Effector CD4-positive, alpha-beta T cell (primary cell): ENCODE measurements at regions not wholly inside any gene's neighbourhood (a gene's known extent, or its start where the extent isn't known, plus 50 kb on each side); places are given as distances from the start of the nearest gene placed in this dataset.
"Not testable (repeated sequence)": the region's sequence is repeated elsewhere in the genome, so short reads cannot be mapped to it uniquely, and the experiment has no call there.

Experiments
- DNase-seq: peaks from one replicate; pipeline ENCODE4 v3.0.0-alpha.2; 2020

- no peak for DNase-seq
Observed at GRCh38 chr19:29045679-29046254, 167.2 kb downstream of the UQCRFS1 start.

DNA sequence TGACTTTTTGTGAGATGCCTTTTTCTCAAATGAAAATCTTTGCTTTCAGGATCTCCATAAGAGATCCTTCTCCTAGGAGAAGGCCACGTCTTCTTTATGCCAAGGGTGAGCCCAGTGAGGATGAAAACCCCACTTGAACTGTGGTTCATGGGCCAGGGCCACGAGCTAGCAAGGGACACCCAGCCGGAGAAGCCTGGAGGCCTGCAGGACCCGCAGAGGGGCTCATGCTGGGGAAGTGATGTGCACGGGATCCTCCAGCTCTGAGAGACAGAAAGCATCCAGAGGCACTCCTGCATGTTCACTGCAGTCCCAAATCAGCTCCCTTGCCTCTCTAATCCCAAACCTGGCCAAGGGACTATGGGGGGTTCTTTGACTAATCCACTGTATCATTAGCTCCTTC, 168.9 kb downstream of the UQCRFS1 start:
- no peak for DNase-seq

- DNase-seq, result no peak
Observed at GRCh38 chr19:29042450-29042849, 170.5 kb downstream of the UQCRFS1 start.

DNA sequence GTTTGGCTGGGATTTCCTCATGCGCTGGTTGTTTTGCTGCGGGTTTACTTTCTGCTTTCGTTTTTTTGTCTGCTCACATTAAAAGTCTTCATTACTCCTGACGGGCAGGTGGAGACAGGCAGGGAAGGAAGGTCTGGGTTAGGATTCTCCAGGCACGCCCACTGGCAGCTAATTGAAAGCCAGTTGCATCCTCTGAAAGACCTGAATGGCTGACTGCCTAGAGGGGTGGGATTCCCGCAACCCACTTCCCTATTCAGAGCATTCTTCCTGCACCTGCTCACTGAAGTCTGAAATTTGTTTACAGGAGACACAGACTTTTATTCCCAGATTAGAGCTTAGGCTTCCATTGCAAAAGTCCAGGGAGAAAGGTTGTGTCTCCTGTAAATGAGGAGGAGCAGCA, 172.0 kb downstream of the UQCRFS1 start:
- no peak for DNase-seq

DNA sequence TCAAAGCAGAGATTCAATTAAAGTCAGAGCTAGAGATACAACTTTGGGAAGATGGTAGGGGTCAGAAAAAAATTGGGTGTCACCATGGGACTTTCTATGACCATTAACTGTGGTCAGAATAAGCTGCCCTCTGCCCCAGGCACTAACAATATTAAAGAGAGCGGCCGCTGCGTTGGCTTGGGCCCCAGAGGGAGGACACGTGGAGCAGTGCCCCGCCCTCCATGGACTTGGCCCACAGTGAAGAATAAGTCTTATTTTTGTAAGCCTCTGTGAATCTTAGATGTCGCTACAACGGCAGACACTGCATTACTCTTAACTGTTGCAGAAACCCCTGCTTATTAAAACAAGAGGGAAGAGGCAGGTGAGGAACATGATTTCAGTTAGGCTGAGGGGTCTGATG, 172.7 kb downstream of the UQCRFS1 start:
- no peak for DNase-seq

- not testable (repeated sequence) for DNase-seq
Observed at GRCh38 chr19:29039036-29039435, 173.9 kb downstream of the UQCRFS1 start.

DNA sequence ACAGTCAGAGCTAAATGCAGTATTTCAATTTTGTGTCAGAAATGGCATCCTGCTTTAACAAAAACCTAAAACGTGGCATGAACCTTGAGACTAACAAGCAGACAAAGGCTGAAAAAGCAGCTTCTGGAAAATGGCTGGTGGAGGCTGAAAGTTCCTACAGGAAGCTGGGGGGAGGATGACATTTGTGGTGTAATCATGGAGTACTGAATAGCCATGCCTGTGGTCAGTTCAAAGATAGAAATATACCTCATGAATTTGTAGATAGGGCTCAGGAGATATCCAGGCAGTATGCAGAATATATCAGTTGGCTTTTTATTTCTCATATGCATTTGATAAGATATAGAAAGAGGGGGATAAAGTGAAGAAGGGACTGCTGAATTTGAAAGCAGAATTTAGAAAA, 181.7 kb downstream of the UQCRFS1 start:
- no peak for DNase-seq

GRCh38 chr19:29029268-29029958, 183.5 kb downstream of the UQCRFS1 start:
- no peak for DNase-seq

GRCh38 chr19:29022599-29022998, 190.4 kb downstream of the UQCRFS1 start:
- DNase-seq, result no peak

DNA sequence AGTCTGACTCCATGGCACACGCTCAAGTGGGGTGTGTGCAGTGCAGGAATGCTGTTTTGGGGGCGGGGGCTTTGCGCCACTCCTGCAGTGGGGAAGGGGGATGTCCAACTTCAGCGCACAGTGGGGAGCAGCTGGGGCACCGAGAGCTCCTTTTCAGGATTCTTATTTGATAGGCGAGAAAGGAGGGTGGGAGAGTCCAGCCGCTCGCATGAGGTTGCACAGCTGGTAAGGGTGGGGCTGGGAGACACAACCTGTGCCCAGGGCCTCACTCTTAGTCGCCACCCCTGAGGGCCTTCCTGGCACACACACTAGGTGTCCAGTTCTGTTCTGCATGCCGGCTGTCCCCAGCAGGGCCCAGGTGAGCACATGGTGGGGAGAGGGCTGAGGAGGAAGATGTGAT, 190.8 kb downstream of the UQCRFS1 start:
- no peak for DNase-seq

DNA sequence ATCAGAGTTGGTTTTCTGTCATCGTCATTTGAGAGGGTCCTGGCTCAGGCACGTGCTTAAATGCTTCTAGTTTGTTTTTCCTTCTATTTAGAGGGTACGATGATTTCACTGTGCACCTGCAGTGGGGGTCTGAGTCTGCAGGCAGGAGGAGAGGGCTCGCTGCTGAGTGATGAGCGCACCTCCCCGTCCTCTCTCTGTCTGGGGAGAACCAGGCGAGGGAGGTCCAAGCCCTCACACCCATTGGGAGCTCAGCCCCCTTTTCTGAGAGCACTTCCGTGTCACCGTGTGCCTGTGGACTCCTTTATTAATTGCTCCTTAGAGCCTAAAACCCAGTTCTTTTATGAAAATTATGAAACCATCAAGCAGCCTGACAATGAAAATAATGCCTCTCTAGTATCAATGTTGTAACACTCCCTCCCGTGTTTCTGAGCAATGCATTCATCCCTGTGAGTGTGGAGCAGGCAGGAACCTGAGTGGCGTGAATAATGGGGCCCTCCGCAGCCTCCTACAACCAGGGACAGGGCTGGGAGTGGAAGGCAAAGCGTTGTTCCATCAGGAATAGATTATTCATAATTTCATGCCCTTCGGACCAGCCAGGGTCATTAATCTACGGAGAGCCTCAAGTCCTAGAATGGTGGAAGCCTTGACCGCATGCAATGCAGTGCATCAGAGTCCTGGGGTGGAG, 191.6 kb downstream of the UQCRFS1 start:
- DNase-seq, result no peak

DNA sequence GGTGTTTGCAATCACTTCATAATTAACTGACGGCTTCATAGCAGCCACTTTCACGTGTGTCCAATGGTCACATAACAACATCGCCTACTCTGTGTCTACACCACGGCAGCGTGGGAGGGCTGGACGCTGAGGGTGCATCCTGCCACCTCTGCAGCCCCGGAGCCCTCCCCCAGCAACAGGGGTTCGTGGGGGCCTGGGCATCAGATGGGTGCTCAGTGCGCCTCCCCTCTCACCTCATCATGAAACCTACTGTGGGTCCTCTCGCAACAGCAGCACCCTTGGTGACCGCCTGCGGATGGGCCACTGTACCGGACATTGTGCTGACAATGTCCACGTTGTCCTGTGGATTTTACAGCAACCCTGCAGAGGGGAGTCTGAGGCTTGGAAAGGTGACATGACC, 193.5 kb downstream of the UQCRFS1 start:
- DNase-seq, result no peak

DNA sequence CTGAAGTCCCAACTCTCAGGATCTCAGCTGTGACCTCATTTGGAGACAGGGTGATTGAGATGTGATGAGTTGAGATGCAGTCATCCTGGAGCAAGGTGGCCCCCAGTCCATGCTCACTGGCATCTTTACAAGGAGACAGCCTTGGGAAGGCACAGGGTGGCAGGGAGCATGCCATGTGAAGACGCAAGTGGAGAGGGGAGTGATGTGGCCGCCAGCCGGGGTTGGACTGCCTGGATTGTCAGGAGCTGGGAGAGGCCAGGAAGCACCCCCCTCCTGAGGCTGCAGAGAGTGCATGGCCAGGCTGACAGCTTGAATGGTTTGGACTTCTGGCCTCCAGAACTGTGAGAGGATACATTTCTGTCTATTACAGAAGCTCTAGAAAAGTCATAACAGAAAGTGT, 194.4 kb downstream of the UQCRFS1 start:
- DNase-seq, result no peak

GRCh38 chr19:29017788-29018187, 195.2 kb downstream of the UQCRFS1 start:
- no peak for DNase-seq

- DNase-seq, result no peak
Observed at GRCh38 chr19:29016926-29017760, 195.8 kb downstream of the UQCRFS1 start.

GRCh38 chr19:29016353-29016752, 196.6 kb downstream of the UQCRFS1 start:
- no peak for DNase-seq

- no peak for DNase-seq
Observed at GRCh38 chr19:29015569-29015968, 197.4 kb downstream of the UQCRFS1 start.

DNA sequence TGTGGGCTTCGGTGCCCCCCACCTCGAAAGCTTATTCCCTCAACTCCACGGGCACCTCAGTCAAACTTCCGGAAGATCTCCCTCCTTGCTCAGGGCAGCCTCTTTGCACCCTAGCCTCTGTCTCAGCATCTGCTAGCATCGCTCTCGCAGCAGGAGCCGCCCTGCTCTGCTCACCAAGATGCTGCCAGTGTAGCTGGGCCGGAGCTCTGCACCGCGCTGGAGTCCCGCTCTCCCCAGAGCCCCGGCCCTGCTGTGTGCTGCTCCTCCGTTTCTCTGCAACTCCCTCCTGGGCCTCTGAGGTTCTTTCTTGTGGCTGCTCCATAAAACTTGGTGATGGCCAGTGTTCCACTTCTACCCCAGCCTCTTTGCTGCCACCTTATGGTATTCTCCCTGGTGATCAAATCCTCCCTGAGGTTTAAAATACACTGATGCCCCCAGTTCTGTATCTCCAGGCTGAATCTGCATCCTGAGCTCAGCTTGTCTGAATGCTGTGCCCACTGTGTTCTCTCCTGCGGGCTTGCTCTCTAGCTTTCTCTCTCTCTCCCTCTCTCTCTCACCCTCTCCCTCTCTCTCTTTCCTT, 198.0 kb downstream of the UQCRFS1 start:
- DNase-seq, result no peak

- DNase-seq, result no peak
Observed at GRCh38 chr19:29013988-29014387, 199.0 kb downstream of the UQCRFS1 start.

- no peak for DNase-seq
Observed at GRCh38 chr19:29013325-29013724, 199.6 kb downstream of the UQCRFS1 start.

DNA sequence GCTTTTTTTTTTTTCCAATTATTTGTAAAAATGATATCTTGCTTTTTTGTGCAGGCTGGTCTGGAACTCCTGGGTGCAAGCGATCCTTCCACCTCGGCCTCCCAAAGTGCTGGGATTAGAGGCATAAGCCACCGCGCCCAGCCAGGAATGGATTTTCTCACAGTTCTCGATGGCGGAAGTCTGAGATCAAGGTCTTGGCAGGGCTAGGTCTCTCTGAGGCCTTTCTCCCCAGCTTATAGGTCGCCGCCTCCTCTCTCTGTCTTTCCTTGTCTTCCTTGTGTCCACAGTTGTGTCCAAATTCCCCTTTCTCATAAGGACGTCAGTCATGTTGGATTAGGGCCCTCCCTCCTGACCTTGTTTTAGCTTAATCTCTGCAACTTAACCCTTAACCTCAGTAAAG, 200.5 kb downstream of the UQCRFS1 start:
- no peak for DNase-seq

- DNase-seq, result no peak
Observed at GRCh38 chr19:29010276-29010675, 202.7 kb downstream of the UQCRFS1 start.
